ENCODE measurements at regions not wholly inside any gene's neighbourhood (a gene's known extent, or its start where the extent isn't known, plus 50 kb on each side); places are given as distances from the start of the nearest gene placed in this dataset.
"Not testable (repeated sequence)": the region's sequence is repeated elsewhere in the genome, so short reads cannot be mapped to it uniquely, and the experiment has no call there.

GRCh38 chrX:104376937-104377336 lies 122.2 kb upstream of the ESX1 start:
- Histone ChIP-seq H3K36me3 (ENCODE audit: insufficient read depth, low read length) (no peaks in the 10 kb centered on the region), H3K9me3 (ENCODE audit: control insufficient read depth in 1 of 2, insufficient read depth in 1 of 2, low read length in 2 of 2) (no peaks in the 10 kb centered on the region), H3K27me3 (ENCODE audit: control insufficient read depth in 1 of 2, insufficient read depth in 2 of 2, low read length in 2 of 2) (no peaks in the 10 kb centered on the region), H3K4me1 (ENCODE audit: insufficient read depth, low read length) (no peaks in the 10 kb centered on the region), H3K27ac (ENCODE audit: low read depth in 1 of 2, low read length in 2 of 2) (no peak overlapping the region), H3K4me3 (ENCODE audit: low read length) (no peak overlapping the region)
- no peak for TF ChIP-seq CTCF (IDR thresholded peaks at IDR 0.05)
- ChIA-PET CTCF (no interaction called here), POLR2A (no interaction called here)
- no peaks in the 10 kb centered on the region for H3K36me3 Mint-ChIP-seq (ENCODE audit: low read depth)
- no peaks in the 10 kb centered on the region for H3K4me1 Mint-ChIP-seq (ENCODE audit: low read depth)
- no peaks in the 10 kb centered on the region for H3K9me3 Mint-ChIP-seq
- H3K27me3 Mint-ChIP-seq: no peaks in the 10 kb centered on the region
- no peak for ATAC-seq (ENCODE audit: poor library complexity)
- no peak for DNase-seq
- intact Hi-C loops (cut with DNase I, micrococcal nuclease): no loop called here
- no peak overlapping the region for H3K4me3 Mint-ChIP-seq
- H3K27ac Mint-ChIP-seq: no peak overlapping the region

- Histone ChIP-seq H3K4me1 (ENCODE audit: insufficient read depth, low read length) (no peaks in the 10 kb centered on the region), H3K36me3 (ENCODE audit: insufficient read depth, low read length) (no peaks in the 10 kb centered on the region), H3K27me3 (ENCODE audit: control insufficient read depth in 1 of 2, insufficient read depth in 2 of 2, low read length in 2 of 2) (no peaks in the 10 kb centered on the region), H3K9me3 (ENCODE audit: control insufficient read depth in 1 of 2, insufficient read depth in 1 of 2, low read length in 2 of 2) (no peaks in the 10 kb centered on the region), H3K4me3 (ENCODE audit: low read length) (no peak overlapping the region), H3K27ac (ENCODE audit: low read depth in 1 of 2, low read length in 2 of 2) (no peak overlapping the region)
- no peaks in the 10 kb centered on the region for H3K27me3 Mint-ChIP-seq
- POLR2A ChIA-PET: no interaction called here
- H3K36me3 Mint-ChIP-seq (ENCODE audit: low read depth): no peaks in the 10 kb centered on the region
- H3K4me1 Mint-ChIP-seq (ENCODE audit: low read depth): no peaks in the 10 kb centered on the region
- H3K4me3 Mint-ChIP-seq: no peak overlapping the region
- no peak overlapping the region for H3K27ac Mint-ChIP-seq
- CTCF ChIA-PET: no interaction called here
- no peak for TF ChIP-seq CTCF (IDR thresholded peaks at IDR 0.05)
- H3K9me3 Mint-ChIP-seq: no peaks in the 10 kb centered on the region
- intact Hi-C loops (cut with DNase I, micrococcal nuclease): no loop called here
- no peak for ATAC-seq (ENCODE audit: poor library complexity)
- DNase-seq: no peak
These were observed 117.8 kb upstream of the ESX1 start for GRCh38 chrX:104372547-104372946.

- TF ChIP-seq CTCF (IDR thresholded peaks at IDR 0.05): no peak
- CTCF ChIA-PET: no interaction called here
- no peaks in the 10 kb centered on the region for H3K36me3 ChIP-seq (ENCODE audit: insufficient read depth, low read length)
- no peak overlapping the region for H3K4me3 ChIP-seq (ENCODE audit: low read length)
- ATAC-seq (ENCODE audit: poor library complexity): no peak
- no peaks in the 10 kb centered on the region for H3K4me1 ChIP-seq (ENCODE audit: insufficient read depth, low read length)
- no peaks in the 10 kb centered on the region for H3K9me3 Mint-ChIP-seq
- H3K27me3 ChIP-seq (ENCODE audit: control insufficient read depth in 1 of 2, insufficient read depth in 2 of 2, low read length in 2 of 2): no peaks in the 10 kb centered on the region
- H3K9me3 ChIP-seq (ENCODE audit: control insufficient read depth in 1 of 2, insufficient read depth in 1 of 2, low read length in 2 of 2): no peaks in the 10 kb centered on the region
- DNase-seq: no peak
- no peak overlapping the region for H3K27ac ChIP-seq (ENCODE audit: low read depth in 1 of 2, low read length in 2 of 2)
- POLR2A ChIA-PET: no interaction called here
- H3K4me1 Mint-ChIP-seq (ENCODE audit: low read depth): no peaks in the 10 kb centered on the region
- H3K4me3 Mint-ChIP-seq: no peak overlapping the region
- intact Hi-C loops (cut with DNase I, micrococcal nuclease): no loop called here
- no peak overlapping the region for H3K27ac Mint-ChIP-seq
- H3K27me3 Mint-ChIP-seq: peaks cover 5% of the 10 kb centered on the region
- no peaks in the 10 kb centered on the region for H3K36me3 Mint-ChIP-seq (ENCODE audit: low read depth)
These were observed 115.4 kb upstream of the ESX1 start for GRCh38 chrX:104370089-104370488.

- H3K4me3 Mint-ChIP-seq; H3K27ac ChIP-seq (ENCODE audit: low read depth in 1 of 2, low read length in 2 of 2); H3K27me3 Mint-ChIP-seq; H3K36me3 ChIP-seq (ENCODE audit: insufficient read depth, low read length); H3K9me3 ChIP-seq (ENCODE audit: control insufficient read depth in 1 of 2, insufficient read depth in 1 of 2, low read length in 2 of 2); DNase-seq; POLR2A ChIA-PET; H3K36me3 Mint-ChIP-seq (ENCODE audit: low read depth); H3K4me1 ChIP-seq (ENCODE audit: insufficient read depth, low read length); H3K27ac Mint-ChIP-seq; H3K27me3 ChIP-seq (ENCODE audit: control insufficient read depth in 1 of 2, insufficient read depth in 2 of 2, low read length in 2 of 2); H3K4me1 Mint-ChIP-seq (ENCODE audit: low read depth); intact Hi-C loops (cut with DNase I, micrococcal nuclease); H3K4me3 ChIP-seq (ENCODE audit: low read length); CTCF ChIA-PET; H3K9me3 Mint-ChIP-seq; ATAC-seq (ENCODE audit: poor library complexity): not testable (repeated sequence)
These were observed 106.0 kb upstream of the ESX1 start for GRCh38 chrX:104360774-104361173.
